ENCODE measurements at regions not wholly inside any gene's neighbourhood (a gene's known extent, or its start where the extent isn't known, plus 50 kb on each side); places are given as distances from the start of the nearest gene placed in this dataset.

DNA sequence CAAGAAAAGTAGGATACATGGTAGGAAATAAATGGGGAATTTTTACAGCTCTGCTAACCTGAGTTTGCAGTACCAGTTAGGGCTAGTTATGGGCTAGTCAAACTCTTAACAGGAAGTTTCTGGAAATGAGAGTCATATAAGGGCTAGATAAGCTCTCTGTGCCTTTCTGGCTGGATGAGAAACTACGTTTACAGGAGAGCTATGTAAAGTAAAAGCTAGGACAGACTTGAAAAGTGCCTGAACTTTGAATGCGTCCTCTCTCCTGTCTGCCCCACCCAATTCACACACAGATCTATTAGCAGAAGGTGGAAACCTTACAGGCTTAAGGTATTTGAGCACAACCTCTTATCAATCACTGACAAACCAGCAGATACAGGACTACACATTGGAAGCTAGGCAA is 167.1 kb downstream of the SNX19 start:
- DNase-seq, result no peak

GRCh38 chr11:130760515-130761125 is 155.7 kb downstream of the SNX19 start:
- no peak for DNase-seq

- no peak for DNase-seq
Measured at GRCh38 chr11:130761560-130762220, 154.6 kb downstream of the SNX19 start.

DNA sequence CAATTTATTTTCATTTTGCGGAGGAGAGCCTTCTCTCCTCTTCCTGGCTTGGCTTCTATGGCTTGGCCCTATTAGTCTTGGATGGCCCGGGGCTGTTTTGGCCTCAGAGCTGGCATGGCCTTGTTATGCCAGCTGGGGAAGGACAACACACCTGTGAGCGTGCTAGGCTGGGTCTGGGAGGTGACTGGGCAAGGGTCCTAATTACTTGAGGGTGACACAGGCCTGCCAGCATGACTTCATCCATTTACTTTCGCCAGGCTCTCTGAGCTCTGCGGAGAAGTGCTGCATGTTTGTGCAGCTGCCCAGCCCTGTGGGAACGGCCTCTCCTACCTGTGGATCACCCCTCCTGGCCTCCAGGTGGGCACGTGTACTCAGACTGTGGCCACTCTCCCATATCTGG is 153.6 kb downstream of the SNX19 start:
- no peak for DNase-seq

DNA sequence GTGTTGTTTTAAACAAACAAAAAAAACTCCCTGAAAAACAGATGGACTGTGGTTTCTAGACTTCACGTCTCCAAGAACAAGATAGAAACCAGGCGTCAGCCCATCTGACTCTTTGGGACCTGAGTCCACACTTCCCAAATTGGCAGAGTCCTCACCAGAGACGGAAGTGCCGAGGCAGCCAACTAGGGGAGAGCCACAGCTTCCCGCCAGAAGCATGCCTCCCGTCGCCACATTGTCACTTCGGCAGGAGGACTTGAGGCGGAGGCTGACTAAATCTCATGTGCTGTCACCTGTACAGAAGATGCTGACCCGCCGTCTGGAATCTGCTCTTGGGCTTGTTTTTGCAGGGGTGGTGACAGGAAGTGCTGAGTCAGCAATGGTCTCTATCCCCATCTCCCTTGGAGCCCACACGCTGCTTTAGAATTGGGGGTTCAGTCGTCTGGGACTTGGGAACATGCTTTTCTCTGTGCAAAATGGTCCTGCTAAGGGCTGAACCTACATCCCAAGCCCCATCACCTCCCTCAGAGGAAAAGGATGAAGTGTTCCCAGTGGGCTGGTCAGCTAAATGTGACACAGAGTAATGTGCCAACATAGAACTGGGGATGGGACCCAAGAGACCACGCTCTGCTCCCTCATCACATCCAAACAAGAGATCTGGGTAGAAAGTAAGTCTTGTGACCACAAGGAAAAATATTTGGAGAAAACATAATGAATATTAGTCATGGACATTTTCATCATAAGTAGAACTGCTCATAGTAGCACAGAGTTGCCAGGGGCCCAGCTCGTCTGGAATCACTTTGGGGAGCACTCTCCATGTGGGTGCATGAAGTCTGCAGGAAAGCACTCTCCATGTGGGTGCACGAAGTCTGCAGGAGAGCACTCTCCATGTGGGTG is 152.9 kb downstream of the SNX19 start:
- no peak for DNase-seq

DNA sequence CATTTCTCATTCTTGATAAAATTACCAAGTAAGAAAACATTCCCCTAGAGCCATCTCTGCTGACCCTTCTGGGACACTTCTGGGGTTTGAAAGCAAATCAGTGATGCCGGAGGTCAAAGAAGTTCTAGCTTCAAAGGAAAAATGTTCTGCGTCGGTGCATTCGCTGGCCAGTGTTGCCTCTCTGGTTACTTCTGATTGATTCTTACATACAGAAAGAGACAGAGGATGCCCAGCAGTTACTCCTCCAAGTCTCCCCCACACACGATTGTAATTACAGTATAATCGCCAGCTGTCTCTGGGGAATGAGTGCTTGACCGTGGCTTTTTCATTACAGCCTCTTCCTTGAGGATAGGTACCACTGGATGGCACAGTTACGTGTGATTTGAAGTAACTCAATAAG is 150.9 kb downstream of the SNX19 start:
- no peak for DNase-seq

DNA sequence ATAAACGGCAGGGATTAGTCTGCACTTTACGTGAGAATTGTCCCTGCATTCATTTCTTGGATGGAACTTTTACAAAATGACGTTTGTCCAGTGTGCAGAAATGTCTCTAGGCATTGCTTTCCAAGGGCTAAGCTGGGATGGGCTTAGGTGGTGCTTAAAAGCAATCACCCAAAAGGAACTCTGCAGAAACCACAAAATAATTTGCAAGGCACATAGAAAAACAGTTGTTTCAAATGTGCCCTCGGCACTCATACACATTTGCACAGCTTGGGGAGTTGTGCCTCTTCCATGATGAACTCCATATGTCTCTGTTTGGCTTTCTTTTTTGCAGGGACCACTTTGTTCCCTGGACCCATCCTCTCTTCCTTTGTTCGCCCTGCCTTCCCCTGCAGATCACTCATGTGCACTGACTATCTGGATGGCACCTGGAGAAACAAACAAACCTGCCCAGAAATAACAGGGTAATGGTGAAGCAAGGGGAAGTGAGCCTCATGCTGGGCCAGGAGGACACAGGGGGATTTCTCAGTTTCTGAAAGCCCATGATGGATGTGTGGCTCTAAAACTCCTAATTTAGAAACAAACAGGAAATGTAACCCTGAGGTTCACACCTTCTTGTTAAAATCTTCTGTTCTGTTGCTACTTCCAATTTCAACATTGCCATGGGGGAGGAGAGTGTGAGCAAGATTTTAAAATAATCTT is 150.2 kb downstream of the SNX19 start:
- DNase-seq, result no peak

- no peak for DNase-seq
Measured at GRCh38 chr11:130766650-130767565, 149.4 kb downstream of the SNX19 start.

DNA sequence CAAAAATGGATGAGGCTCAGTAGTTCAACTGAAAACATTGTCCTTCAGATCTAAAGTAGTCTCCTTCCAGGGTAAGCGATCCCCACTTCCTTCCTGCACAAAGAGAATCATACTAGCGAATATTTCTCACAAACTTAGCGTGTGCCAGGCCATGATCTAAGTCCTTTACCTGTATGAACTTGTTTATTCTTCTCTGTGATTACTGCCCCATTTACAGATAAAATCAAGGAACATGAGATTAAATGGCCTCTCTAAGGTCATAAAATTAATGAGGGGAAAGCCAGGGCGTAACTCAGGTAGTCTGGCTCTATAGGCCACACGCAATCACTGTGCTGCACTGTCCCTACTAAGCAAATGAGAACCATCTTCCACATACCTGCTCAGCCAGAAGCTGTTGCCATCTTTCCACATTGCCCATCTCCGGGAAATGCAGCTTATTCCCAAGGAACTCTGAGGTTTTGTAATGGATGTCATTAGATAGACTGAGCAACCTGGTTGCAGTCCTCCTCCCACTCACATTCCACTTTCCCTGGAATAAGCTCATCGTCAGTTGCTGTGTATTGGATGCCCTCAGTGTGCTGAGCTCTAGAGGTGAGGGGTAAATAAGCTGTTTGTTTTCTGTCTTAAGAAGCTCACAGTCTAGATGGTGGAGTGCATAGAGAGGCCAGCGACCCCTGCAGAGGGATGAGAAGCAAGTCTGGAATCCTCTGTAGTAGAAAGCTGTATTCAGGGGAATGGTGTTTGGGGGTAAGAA is 146.3 kb downstream of the SNX19 start:
- DNase-seq, result no peak

DNA sequence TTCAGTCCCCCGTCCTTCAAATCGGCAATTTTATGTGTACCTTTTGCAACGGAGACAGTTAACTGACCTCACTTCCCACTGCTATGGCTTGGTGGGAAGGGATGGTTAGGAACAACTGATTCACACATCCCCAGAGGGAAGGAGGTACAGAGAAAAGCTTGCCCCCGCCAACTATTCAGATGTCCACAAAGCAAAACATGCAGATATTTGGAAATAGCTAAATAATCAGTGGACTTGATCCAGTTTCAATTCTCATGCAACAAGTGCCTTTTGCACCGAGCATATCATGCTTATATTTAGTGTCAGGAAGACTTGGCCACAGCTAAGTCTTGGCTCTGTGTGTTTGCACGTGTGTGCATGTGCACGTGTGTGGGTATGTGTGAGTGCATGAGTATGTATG is 144.6 kb downstream of the SNX19 start:
- DNase-seq, result no peak

GRCh38 chr11:130772266-130773227 is 143.7 kb downstream of the SNX19 start:
- DNase-seq, result no peak

GRCh38 chr11:130773244-130773820 is 142.9 kb downstream of the SNX19 start:
- no peak for DNase-seq

- no peak for DNase-seq
Measured at GRCh38 chr11:130774703-130775102, 141.6 kb downstream of the SNX19 start.

DNA sequence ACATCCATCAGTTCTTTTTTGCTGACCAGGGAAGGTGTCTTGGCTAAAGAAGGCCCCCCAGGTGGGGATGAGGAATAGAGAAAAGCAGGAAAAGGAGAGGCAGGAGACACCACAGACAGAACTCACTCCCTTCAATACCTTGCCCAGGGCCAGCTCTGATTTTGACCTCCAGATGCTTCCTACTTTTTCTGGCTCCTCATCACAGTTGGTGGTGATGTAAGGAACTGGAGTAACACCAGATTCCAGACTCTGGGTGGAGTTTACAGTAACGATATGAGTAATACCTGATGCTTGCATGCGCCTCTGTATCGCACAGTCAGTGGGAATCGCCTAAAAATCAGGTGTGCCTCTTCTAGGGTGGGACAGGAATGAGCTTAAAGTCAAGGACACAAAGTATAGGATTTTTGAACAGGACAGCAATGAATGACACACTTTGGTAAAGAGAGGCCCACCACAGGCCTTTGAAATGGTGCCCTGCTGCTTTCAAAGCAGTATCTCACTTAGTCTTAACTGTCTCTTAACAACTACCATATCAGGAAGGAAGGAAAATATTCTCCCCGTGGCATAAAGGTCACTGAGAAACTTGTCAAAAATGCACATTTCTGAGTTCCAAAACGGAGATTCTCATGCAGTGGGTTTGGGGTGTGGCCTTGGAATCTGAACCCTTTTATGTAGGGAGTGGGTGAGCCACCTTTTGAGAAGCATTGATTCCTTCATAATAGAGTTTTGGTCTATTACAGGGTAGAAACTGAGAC is 140.8 kb downstream of the SNX19 start:
- no peak for DNase-seq

GRCh38 chr11:130776061-130776419 is 140.2 kb downstream of the SNX19 start:
- no peak for DNase-seq

- no peak for DNase-seq
Measured at GRCh38 chr11:130778026-130778425, 138.3 kb downstream of the SNX19 start.

- no peak for DNase-seq
Measured at GRCh38 chr11:130778705-130779104, 137.6 kb downstream of the SNX19 start.

DNA sequence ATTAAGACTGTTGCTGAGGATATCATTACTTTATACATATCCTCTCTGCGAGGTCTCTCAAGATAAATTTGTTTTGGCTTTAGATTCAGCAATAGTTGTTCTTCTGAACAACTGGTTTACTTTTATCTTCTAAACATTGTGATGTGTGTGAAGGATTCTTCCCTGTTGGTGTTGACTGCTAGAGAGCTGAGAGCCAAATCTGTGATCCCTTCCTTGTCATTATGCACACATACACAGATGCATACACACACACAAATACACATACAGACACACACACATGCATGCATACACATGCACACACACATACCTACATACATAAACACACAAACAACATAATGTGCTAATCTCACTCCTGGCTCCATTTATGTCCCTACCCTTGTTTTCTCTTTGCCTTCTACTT is 137.0 kb downstream of the SNX19 start:
- DNase-seq, result no peak

- no peak for DNase-seq
Measured at GRCh38 chr11:130779943-130780342, 136.3 kb downstream of the SNX19 start.
